PC-9 (cell line): ENCODE measurements at regions not wholly inside any gene's neighbourhood (a gene's known extent, or its start where the extent isn't known, plus 50 kb on each side); places are given as distances from the start of the nearest gene placed in this dataset.

Experiments
- BruUV-seq: library from RNA; stranded (reverse); fragments of 400-500 nt; replicated peaks from 2 replicates; lab custom pipeline; 2021; lab: Mats Ljungman, UMichigan
- CTCF ChIA-PET: fragments of 300-600 bp; sonication (Branson Sonifier 250); formaldehyde crosslinking; loops from one replicate; lab custom pipeline; 2022; ENCODE audit warnings: antibody characterized with exemption; lab: Charles Lee
- POLR2A ChIA-PET: fragments of 300-600 bp; sonication (Branson Sonifier 250); formaldehyde crosslinking; loops from one replicate; lab custom pipeline; 2022; ENCODE audit warnings: antibody characterized with exemption; ENCODE audit not compliant: unreplicated experiment; lab: Charles Lee
- DNase-seq, 2 experiments: peaks; one replicate each; pipeline versions ENCODE4 v3.0.0 to v3.0.0-alpha.2; 2015 to 2022; ENCODE audit warnings: mixed read lengths in 1 of 2
- H2AFZ ChIP-seq: fragments of 200-600 bp; sonication (generic); 2 replicates; pipeline ENCODE4 v1.8.1; 2017; ENCODE audit warnings: antibody characterized with exemption
- H3F3A ChIP-seq: fragments of 200-600 bp; sonication (generic); 2 replicates; pipeline ENCODE4 v1.8.1; 2017; ENCODE audit warnings: antibody characterized with exemption, mild to moderate bottlenecking, low read depth; ENCODE audit not compliant: insufficient read depth
- H3K27ac ChIP-seq: fragments of 200-600 bp; sonication (generic); 2 replicates; pipeline ENCODE4 v1.6.1; 2016; ENCODE audit warnings: mixed run types
- H3K27me3 ChIP-seq: fragments of 200-600 bp; sonication (generic); 2 replicates; pipeline ENCODE4 v1.6.1; 2016; ENCODE audit warnings: low read depth, mixed run types; ENCODE audit not compliant: insufficient read depth
- H3K36me3 ChIP-seq: fragments of 200-600 bp; sonication (generic); 2 replicates; pipeline ENCODE4 v1.6.1; 2016; ENCODE audit warnings: low read depth, mixed run types
- H3K4me1 ChIP-seq: fragments of 200-600 bp; sonication (generic); replicated peaks from 2 replicates; pipeline ENCODE4 v1.6.1; 2016; ENCODE audit warnings: mixed run types; ENCODE audit not compliant: insufficient read depth
- H3K4me2 ChIP-seq: fragments of 200-600 bp; sonication (generic); 2 replicates; pipeline ENCODE4 v1.6.1; 2017; ENCODE audit warnings: mixed run types
- H3K4me3 ChIP-seq: fragments of 200-600 bp; sonication (generic); 2 replicates; pipeline ENCODE4 v1.6.1; 2016; ENCODE audit warnings: mixed run types
- H3K79me2 ChIP-seq: fragments of 200-600 bp; sonication (generic); 2 replicates; pipeline ENCODE4 v1.6.1; 2017; ENCODE audit warnings: low read depth, mixed run types
- H3K9me2 ChIP-seq: fragments of 200-600 bp; sonication (generic); 2 replicates; pipeline ENCODE4 v1.8.1; 2017; ENCODE audit warnings: mild to moderate bottlenecking; ENCODE audit not compliant: insufficient read depth
- H3K9me3 ChIP-seq: fragments of 200-600 bp; sonication (generic); 2 replicates; pipeline ENCODE4 v1.8.1; 2016; ENCODE audit warnings: low read depth; ENCODE audit not compliant: insufficient read depth
- H4K20me1 ChIP-seq: fragments of 200-600 bp; sonication (generic); 2 replicates; pipeline ENCODE4 v1.8.1; 2017; ENCODE audit not compliant: insufficient read depth
- CTCF ChIP-seq: fragments of 200-600 bp; sonication (generic); conservative IDR thresholded peaks from 2 replicates; pipeline ENCODE4 v1.6.1; 2017; ENCODE audit warnings: mixed run types, antibody characterized with exemption, mild to moderate bottlenecking, moderate library complexity
- EZH2 ChIP-seq: fragments of 200-600 bp; sonication (generic); IDR thresholded peaks from 2 replicates; pipeline ENCODE4 v1.8.0; 2017; ENCODE audit warnings: antibody characterized with exemption, low read depth
- intact Hi-C: fragments of 100-400 bp; cut with micrococcal nuclease; formaldehyde crosslinking; loops from one replicate; pipeline ENCODE4 v1.10.0; 2022; ENCODE audit not compliant: unreplicated experiment

- no peaks in the 10 kb centered on the region for H3K9me2 ChIP-seq
- no peak overlapping the region for H3K4me3 ChIP-seq
- H4K20me1 ChIP-seq, result no peaks in the 10 kb centered on the region
- intact Hi-C loops, result loop anchor here (5.0 kb wide), 1 partner anchor 1423 kb away; no protein-coding TSS in a partner anchor
- peak overlapping the region; percentile 55 for H3K27ac ChIP-seq
- peak; percentile 54 to 63 for DNase-seq
- CTCF ChIA-PET, result no interaction called here
- no peaks in the 10 kb centered on the region for H3K9me3 ChIP-seq
- H3F3A ChIP-seq, result no peaks in the 10 kb centered on the region
- no peaks in the 10 kb centered on the region for H3K27me3 ChIP-seq
- peaks cover 4% of the 10 kb centered on the region; the same call in 1 of the 2 replicates for H3K4me1 ChIP-seq
- H3K79me2 ChIP-seq, result no peaks in the 10 kb centered on the region
- POLR2A ChIA-PET, result interaction anchor here (0.7 kb wide), 2 partner anchors 20 to 1371 kb away, joined by 3 to 7 read pairs; no protein-coding TSS in a partner anchor
- H2AFZ ChIP-seq, result no peak overlapping the region
- no peaks in the 10 kb centered on the region for H3K36me3 ChIP-seq
- H3K4me2 ChIP-seq, result peak overlapping the region; percentile 39
- no TSS peak for BruUV-seq
- no peak for TF ChIP-seq EZH2
- no peak for TF ChIP-seq CTCF
Observed at GRCh38 chr4:32140636-32141035, 1420.5 kb downstream of the PCDH7 start.

GRCh38 chr4:32142075-32142474 is 1421.9 kb downstream of the PCDH7 start:
- Histone ChIP-seq H3K4me3 (no peak overlapping the region), H3K9me2 (no peaks in the 10 kb centered on the region), H3K4me1 (peaks cover 4% of the 10 kb centered on the region; the same call in 1 of the 2 replicates), H3K27ac (no peak overlapping the region), H3F3A (no peaks in the 10 kb centered on the region), H3K9me3 (no peaks in the 10 kb centered on the region), H4K20me1 (no peaks in the 10 kb centered on the region), H3K27me3 (no peaks in the 10 kb centered on the region), H3K4me2 (no peak overlapping the region), H2AFZ (no peak overlapping the region), H3K36me3 (no peaks in the 10 kb centered on the region), H3K79me2 (no peaks in the 10 kb centered on the region)
- CTCF ChIA-PET, result no interaction called here
- no peak for DNase-seq
- no peak for TF ChIP-seq EZH2
- no peak for TF ChIP-seq CTCF
- POLR2A ChIA-PET, result no interaction called here
- BruUV-seq, result no TSS peak
- intact Hi-C loops, result loop anchor here (5.0 kb wide), 1 partner anchor 1425 kb away; no protein-coding TSS in a partner anchor

GRCh38 chr4:32145987-32146386 is 1425.8 kb downstream of the PCDH7 start:
- ChIA-PET POLR2A (no interaction called here), CTCF (no interaction called here)
- Histone ChIP-seq H3F3A (no peaks in the 10 kb centered on the region), H3K27ac (no peak overlapping the region), H3K27me3 (no peaks in the 10 kb centered on the region), H3K36me3 (no peaks in the 10 kb centered on the region), H3K4me2 (no peak overlapping the region), H2AFZ (no peak overlapping the region), H3K9me3 (no peaks in the 10 kb centered on the region), H4K20me1 (no peaks in the 10 kb centered on the region), H3K9me2 (no peaks in the 10 kb centered on the region), H3K4me3 (no peak overlapping the region), H3K79me2 (no peaks in the 10 kb centered on the region), H3K4me1 (peaks cover 2% of the 10 kb centered on the region; the same call in 1 of the 2 replicates)
- intact Hi-C loops, result no loop called here
- BruUV-seq, result no TSS peak
- TF ChIP-seq EZH2 (no peak), CTCF (no peak)
- no peak for DNase-seq
